Kasumi-1 (cell line): ENCODE measurements at regions not wholly inside any gene's neighbourhood (a gene's known extent, or its start where the extent isn't known, plus 50 kb on each side); places are given as distances from the start of the nearest gene placed in this dataset.
"Not testable (repeated sequence)": the region's sequence is repeated elsewhere in the genome, so short reads cannot be mapped to it uniquely, and the experiment has no call there.

Experiments
- DNase-seq, 2 experiments: peaks; one replicate each; lab custom pipeline; 2025; lab: John Stamatoyannopoulos, UW

GRCh38 chr22:26922806-26923205 lies 265.4 kb downstream of the MIAT start:
- DNase-seq = no peak

DNA sequence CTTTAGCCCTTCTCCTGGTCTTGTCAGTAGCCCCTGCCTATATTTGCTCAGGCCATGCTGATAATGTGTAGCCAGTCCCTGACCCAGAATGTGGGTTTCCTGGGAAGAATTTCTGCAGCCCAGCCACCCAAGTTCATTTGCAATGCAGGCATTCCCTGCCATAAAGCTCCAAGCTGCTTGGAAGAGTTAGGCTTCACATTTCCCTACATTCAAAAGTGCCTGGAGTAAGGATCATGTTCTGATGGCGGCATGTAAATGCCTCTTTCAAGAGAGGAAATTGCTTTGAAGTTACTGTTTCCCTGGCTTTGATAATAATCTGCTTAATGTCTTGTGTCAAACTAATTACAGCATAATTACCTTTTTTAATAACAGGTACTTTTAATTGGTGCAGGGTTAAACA lies 266.1 kb downstream of the MIAT start:
- no peak for DNase-seq

- DNase-seq = no peak
Observed at GRCh38 chr22:26927821-26928220, 270.4 kb downstream of the MIAT start.

DNA sequence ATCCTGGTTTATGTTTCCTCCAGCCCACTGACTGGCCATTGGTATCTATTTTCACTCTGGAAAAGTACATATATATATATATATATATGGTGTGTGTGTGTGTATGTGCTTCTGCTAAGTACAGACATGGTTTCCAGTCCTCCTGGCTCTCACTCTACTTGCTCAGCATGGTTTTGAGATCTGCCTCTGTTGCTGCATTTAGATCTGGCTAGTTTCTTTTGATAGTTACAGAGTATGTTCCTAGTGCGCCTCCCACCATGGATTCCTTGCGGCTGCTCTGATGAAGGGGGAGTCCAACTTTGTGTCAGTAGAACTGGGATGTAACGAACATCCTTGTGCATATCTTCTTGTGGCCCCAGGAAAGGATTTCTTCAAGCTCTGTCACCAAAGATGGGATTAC lies 274.1 kb downstream of the MIAT start:
- no peak for DNase-seq

- no peak for DNase-seq
Observed at GRCh38 chr22:26933105-26933590, 275.8 kb downstream of the MIAT start.

DNA sequence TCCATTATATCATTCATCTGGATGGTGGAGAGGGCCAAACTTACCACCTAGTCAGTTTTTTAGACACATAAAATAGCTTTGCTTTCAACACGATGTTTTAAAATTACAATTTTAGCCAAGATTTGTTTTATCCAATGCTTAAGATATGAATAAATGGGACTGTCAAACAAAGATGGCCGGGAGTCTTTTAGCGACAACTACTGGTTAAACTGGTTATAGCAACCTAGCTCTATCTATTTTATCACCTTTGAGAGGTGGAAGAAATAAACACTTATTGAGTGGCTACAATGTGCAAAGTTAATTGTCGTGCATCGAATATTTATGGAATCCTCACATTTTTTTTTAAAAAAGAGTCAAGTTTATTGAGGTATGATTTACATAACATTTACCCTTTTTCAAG lies 279.8 kb downstream of the MIAT start:
- DNase-seq = no peak

DNA sequence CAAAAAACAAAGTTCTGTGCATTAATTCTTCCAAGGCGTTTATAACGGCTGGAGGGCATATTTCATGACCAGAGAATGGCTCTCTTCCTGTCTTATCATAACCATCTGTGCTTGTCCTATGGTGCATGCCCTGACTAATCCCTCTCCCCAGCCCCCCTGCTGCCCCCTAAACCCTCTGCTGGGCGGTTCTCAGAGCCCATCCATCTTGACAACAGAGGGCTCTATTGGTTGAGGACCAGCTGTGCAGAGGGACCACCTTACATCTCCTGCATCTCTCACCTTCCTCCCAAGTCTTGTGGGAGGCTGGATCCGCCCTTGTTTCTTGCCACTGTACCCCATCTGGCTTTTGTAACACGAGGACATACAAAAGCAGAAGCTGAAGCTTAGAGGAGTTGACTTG lies 282.1 kb downstream of the MIAT start:
- DNase-seq = no peak

DNA sequence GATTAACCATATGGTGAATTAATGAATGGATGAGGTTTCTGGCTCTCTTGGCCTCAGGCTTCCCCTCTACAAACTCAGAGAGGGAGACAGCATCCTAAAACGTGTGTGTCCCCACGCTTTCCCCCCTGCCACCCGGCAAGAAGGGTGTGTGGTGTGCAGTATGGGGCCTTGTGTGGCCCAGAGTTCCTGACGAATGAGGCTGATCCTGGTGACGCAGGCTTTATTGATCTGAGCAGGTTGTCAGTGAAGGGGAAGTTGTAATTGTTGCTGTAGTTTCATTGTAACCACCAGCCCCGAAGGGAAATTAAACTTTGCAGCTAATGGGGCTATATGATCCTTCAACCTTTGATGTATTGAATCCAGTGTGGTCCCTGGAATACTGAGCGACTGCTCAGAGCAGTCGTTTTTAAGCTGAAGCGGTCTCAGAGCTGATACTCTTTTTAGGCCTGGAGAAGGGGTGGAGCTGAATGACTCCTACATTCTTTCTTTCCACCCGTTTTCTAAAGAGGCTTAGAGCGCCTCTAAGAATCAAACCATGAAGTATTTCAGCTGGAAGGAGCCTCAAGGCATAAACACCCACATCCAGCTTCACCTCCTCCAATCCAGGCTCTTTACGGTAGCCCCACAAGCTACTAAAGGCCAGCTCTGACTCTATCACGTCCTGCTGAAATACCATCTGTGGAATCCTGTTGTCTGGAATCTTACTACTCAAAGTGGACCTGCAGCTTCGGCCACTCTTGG lies 284.7 kb downstream of the MIAT start:
- no peak for DNase-seq

- DNase-seq = no peak
Observed at GRCh38 chr22:26942637-26942957, 285.2 kb downstream of the MIAT start.

- DNase-seq = no peak
Observed at GRCh38 chr22:26945565-26945964, 288.2 kb downstream of the MIAT start.

DNA sequence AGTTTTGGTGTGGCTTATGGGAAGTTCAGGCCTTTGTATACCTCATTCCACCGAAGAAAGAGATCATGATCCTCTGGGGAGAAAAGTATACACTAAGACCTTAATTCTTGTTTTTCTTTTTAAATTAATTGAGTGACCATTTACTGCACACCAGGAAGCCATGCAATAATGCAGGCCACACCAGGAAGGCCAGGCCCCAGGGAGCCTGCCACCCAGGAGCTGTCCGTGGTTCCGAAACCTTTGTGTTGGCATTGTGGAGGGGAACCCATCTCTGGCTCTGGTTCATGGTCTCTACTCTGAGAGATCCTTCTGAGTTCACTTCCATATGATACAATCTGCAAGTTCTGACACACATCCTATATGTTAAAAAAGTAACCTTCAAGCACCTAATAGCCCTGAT lies 291.8 kb downstream of the MIAT start:
- peak; percentile 6 to 8 for DNase-seq

GRCh38 chr22:26951139-26951538 lies 293.8 kb downstream of the MIAT start:
- DNase-seq = not testable (repeated sequence)

DNA sequence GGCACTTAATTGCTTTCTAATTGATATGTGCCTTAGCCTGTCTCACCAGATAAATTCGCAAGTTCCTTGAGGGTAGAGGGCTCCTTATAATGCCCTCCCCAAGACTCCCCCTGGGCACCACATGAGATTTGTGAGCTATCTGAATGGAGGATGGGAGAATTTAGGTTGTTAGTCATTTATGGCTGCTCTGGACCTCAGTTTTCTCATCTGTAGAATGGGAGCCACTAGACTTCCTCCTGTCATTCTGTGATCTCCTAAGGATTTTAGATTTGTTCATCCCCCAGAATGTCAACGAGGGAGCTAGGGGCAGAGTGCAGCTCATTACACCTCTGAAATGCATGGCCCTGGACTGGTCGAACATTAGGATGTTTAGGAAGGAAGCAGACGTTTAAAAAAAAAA lies 294.6 kb downstream of the MIAT start:
- DNase-seq = no peak

DNA sequence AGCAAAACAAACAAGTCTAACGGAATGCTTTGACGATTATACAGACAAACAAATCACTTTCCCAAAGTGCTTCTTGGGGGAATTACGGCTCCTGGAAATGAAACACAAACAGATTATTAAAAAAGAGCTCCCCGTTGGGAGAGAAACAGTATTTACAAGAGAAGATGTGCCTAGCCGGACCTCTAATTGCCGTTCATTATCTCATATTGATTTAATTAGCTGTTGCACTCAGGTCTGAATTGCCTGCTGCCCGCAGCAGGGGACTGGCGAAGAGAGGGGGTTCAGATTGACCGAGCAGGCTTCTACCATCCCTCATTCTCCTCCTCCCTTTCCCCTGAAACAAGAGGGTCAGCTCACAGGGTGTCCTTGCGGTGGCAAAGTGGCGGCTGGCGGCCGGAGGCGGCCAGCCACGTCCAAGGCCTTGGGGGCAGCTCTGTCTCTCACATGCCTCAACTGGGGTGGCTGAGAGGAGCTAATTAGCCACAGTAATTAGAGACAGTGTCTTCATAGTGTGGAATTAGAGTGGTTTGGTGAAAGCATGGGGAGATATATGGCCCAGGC lies 295.1 kb downstream of the MIAT start:
- no peak for DNase-seq

- no peak for DNase-seq
Observed at GRCh38 chr22:26953012-26953883, 295.9 kb downstream of the MIAT start.

DNA sequence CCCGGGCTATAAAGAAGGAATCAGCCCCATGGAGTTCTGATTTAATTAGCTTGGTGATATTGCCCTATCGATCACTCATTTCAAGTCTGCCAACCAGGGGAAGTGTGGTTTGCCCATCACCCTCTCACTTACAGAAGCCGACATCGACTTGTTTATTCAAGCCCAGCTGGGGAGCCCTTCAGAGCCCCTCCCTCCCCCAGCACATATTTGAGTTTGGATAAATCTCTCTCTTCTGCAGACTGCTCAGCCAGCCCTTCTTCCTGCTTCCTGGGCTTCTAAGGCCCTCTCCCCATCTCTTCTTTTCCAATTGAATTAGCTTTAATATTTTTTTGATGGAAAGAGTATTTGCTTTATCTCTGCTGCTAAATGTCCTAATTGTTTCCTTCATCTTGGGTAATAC lies 299.0 kb downstream of the MIAT start:
- DNase-seq = no peak

DNA sequence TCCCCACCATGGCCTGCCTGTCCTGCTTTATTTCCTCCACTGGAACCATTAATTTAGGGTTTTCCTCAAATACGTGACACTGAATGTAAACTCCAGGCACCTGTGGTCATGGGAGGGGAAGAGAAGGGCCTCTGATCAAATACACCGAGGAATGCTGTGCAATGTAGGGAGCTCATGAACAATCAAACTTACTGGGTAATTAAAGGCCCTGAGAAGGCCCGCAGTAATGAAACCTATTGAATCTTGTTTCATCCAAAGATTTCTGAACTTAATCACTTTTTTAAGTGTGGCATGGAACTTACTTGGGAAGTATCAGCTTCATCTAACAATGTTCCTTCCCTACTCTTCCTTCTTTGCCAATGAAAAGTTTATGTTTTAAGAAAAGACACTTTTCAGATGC lies 299.8 kb downstream of the MIAT start:
- no peak for DNase-seq

- no peak for DNase-seq
Observed at GRCh38 chr22:26957897-26958296, 300.5 kb downstream of the MIAT start.

- DNase-seq = no peak
Observed at GRCh38 chr22:26958378-26958777, 301.0 kb downstream of the MIAT start.

GRCh38 chr22:26964642-26965041 lies 307.3 kb downstream of the MIAT start:
- DNase-seq = no peak

DNA sequence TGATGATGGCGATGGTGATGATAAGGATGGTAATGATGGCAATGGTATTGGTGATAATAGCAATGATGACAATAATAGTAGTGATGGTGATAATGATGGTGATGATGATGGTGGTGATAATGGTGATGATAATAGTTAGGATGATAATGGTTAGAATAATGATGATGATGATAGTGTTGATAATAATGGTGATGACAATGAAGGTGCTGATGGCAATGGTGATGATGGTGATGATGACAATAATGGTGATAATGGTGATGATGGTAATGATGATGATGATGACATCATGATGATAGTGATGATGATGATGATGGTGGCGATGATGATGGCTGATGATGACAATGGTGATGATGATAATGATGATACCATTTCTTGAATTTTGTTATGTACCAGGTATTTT lies 309.9 kb downstream of the MIAT start:
- DNase-seq = no peak

- no peak for DNase-seq
Observed at GRCh38 chr22:26968859-26969523, 311.6 kb downstream of the MIAT start.
